ENCODE measurements at regions not wholly inside any gene's neighbourhood (a gene's known extent, or its start where the extent isn't known, plus 50 kb on each side); places are given as distances from the start of the nearest gene placed in this dataset.

DNA sequence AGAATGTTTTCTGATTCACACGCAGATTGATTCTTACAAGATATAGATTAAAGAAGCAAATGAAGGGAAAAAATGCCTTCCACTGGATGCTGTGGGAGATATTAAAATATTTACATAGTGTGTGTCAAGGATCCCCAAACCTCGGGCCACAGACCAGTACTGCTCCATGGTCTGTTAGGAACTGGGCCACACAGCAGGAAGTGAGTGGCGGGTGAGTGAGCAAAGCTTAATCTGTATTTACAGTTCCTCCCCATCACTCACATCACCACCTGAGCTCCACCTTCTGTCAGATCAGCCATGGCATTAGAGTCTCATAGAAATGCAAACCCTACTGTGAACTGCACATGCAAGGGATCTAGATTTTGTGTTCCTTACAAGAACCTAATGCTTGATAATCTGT lies 552.6 kb upstream of the GOLIM4 start:
- no peak for DNase-seq (ENCODE audit: low spot score)

DNA sequence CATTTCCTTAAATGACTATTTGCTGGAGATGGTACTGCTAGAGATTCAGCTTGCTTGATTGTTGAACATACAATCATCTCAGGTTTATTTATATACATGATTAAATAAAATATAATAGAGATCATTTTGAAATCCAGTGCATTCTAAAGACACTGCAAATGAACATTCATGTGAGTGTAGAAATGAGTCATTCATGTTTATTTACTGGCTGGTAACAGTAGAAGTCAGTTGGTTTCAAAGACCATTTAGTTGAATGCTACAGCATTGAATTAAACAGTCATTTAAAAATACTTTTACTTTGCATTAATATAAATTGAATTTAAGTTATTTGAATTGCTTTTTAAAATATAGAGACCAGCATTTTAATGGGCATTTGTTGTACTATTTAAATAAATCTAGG lies 551.9 kb upstream of the GOLIM4 start:
- DNase-seq (ENCODE audit: low spot score): no peak

GRCh38 chr3:168645180-168645579 lies 549.5 kb upstream of the GOLIM4 start:
- no peak for DNase-seq (ENCODE audit: low spot score)

DNA sequence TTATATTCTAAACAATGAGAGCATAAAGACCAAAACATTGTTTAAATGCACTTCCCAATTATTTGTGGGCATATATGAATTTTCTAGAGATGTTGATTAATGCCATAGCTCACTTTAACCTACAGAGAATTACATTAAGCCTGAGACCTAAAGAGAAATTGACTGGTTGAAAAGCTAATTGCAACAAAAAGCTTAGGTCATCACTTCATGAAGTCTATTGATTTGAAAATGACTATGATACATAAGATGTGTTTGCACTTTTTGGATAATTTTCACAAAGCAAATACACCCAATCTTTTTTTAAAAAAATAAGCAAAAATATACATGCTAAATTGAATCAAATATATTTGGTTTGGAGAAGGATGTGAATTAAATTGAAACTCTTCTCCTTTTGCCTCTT lies 532.8 kb upstream of the GOLIM4 start:
- no peak for DNase-seq (ENCODE audit: low spot score)

- no peak for DNase-seq (ENCODE audit: low spot score)
Measured at GRCh38 chr3:168625477-168625876, 529.8 kb upstream of the GOLIM4 start.

DNA sequence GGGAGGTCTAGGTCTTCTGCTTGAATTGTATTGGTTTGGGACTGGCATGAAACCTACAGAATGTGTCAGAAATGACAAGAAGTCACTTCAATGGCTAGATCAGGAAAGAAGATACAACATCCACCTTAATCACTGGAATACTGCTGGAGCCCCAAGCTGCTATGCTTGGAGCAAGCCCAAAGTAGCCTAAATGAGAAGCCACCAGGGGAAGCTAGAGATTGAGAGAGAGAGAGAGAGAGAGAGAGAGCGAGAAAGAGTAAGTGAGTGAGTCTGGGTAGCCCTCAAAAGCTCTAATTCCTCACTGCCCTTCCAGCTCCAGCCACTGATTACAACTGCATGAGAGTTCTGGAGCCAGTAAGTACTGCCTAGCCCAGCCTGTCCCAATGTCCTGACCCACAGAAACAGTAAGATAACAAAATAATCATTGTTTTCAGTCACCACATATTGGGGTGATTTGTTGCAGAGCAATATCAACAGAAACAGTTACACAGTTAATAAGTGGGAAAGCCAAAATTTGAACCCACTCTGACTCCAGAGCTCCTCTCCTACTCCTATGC lies 529.2 kb upstream of the GOLIM4 start:
- no peak for DNase-seq (ENCODE audit: low spot score)

GRCh38 chr3:168624195-168624594 lies 528.5 kb upstream of the GOLIM4 start:
- no peak for DNase-seq (ENCODE audit: low spot score)

GRCh38 chr3:168622795-168623194 lies 527.1 kb upstream of the GOLIM4 start:
- DNase-seq (ENCODE audit: low spot score): no peak

- DNase-seq (ENCODE audit: low spot score): peak; percentile 11
Measured at GRCh38 chr3:168620854-168621253, 525.1 kb upstream of the GOLIM4 start.

- no peak for DNase-seq (ENCODE audit: low spot score)
Measured at GRCh38 chr3:168618827-168619470, 523.2 kb upstream of the GOLIM4 start.

GRCh38 chr3:168617658-168618057 lies 521.9 kb upstream of the GOLIM4 start:
- DNase-seq (ENCODE audit: low spot score): no peak

GRCh38 chr3:168616915-168617314 lies 521.2 kb upstream of the GOLIM4 start:
- no peak for DNase-seq (ENCODE audit: low spot score)

GRCh38 chr3:168615493-168616020 lies 519.8 kb upstream of the GOLIM4 start:
- DNase-seq (ENCODE audit: low spot score): no peak

DNA sequence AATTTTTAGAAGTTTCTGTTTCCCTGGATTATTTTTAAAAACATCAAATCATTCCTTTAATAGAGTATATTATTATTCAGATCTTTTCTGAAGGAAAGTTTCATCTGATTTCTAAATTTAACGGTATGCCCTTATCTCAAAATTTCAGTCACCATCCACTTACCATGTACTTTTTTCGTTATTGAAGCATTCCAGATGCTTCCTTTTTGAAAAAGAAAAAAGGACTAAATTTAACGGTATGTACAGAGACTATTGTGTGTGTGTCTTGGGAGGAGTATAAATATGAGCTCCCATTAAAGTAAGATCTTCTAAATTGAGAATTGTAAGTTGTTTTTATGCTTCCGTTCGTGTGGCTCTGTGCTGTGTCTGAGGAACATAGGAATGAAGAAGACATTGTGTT lies 517.4 kb upstream of the GOLIM4 start:
- DNase-seq (ENCODE audit: low spot score): no peak

- DNase-seq (ENCODE audit: low spot score): no peak
Measured at GRCh38 chr3:168612671-168613070, 516.9 kb upstream of the GOLIM4 start.

GRCh38 chr3:168611826-168612225 lies 516.1 kb upstream of the GOLIM4 start:
- DNase-seq (ENCODE audit: low spot score): no peak

GRCh38 chr3:168608926-168609325 lies 513.2 kb upstream of the GOLIM4 start:
- no peak for DNase-seq (ENCODE audit: low spot score)

- DNase-seq (ENCODE audit: low spot score): no peak
Measured at GRCh38 chr3:168604767-168605166, 509.0 kb upstream of the GOLIM4 start.

DNA sequence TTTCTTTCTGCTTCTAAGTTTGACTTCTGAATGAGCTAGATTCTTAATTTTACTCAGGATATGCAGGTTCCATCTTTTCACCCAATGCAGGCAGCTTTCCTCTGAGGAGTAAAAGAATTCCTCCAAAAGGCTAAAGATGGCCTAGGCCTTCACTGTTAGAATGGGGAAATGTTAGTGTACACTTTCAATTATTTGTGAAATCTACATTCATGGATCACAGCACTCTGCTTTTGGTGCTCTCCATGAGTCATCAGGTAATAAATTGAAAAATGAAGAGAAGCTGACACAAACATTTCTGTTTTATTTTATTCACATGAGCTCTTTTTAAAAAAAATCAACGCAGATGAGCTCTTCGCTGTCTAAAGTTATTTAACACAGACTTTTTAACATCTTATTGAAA lies 502.5 kb upstream of the GOLIM4 start:
- no peak for DNase-seq (ENCODE audit: low spot score)

- DNase-seq (ENCODE audit: low spot score): no peak
Measured at GRCh38 chr3:168596175-168596823, 500.6 kb upstream of the GOLIM4 start.

DNA sequence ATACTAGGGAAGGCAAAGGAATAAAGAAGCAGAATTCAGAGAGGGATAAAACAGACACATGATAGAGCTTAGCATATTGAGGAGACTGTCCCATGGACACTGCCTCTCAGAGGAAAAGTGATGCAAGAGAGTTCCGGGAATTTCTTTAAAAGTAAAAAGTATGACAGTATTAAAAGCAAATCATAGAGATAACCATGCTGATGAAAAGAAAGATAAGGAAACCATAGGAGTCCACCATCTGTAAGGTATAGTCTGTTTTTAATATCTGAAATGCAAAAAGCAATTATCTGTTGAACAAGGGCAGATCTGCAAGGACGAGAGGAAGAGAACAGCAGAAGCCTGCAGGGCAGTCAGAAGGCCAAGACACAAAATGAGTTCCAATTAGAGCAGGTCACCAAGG lies 495.9 kb upstream of the GOLIM4 start:
- no peak for DNase-seq (ENCODE audit: low spot score)

GRCh38 chr3:168589376-168589775 lies 493.7 kb upstream of the GOLIM4 start:
- no peak for DNase-seq (ENCODE audit: low spot score)

DNA sequence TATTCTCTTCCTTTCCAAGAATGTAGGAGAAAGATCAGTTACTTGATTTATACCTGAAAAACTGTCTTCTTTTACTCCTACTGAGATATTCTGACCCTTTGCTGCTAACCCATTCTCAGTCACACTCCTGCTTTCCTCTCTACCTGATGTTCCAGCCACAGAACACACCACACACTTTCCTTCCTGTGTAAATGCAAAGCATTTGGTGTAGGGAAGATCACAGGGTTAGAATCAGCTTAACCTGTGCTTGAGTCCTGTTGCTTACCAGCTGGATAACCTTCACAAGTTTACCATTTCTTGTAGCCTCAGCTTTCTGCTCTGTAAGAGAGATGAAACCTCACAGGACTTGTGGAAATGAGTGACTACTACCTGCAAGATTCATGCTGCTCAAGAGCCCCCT lies 489.8 kb upstream of the GOLIM4 start:
- no peak for DNase-seq (ENCODE audit: low spot score)

- no peak for DNase-seq (ENCODE audit: low spot score)
Measured at GRCh38 chr3:168583977-168584376, 488.3 kb upstream of the GOLIM4 start.

All from HuH-7 (cell line).